ENCODE measurements at regions not wholly inside any gene's neighbourhood (a gene's known extent, or its start where the extent isn't known, plus 50 kb on each side); places are given as distances from the start of the nearest gene placed in this dataset.
"Not testable (repeated sequence)": the region's sequence is repeated elsewhere in the genome, so short reads cannot be mapped to it uniquely, and the experiment has no call there.

DNA sequence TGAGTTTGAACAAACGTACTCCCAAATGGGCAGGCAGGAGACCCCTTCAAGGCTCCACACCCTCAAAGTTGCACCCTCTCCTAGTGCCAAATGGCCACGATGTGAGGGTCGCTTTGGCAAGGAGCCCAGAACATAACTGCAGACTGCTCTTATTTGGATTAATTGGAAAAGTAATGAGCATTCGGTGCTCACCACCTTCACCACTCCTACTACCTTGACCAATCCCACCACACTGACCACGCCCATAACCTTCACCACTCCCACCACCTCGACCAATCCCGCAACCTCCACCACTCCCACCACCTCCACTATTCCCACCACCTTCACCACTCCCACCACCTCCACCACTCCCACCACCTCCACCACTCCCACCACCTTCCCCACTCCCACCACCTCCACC is 94.7 kb upstream of the PAX2 start:
- no peak overlapping the region for H3K18ac ChIP-seq (ENCODE audit: low read depth in 1 of 2, low read length in 2 of 2)
- H3K79me1 ChIP-seq (replicated peaks; ENCODE audit: low read length, poor library complexity, severe bottlenecking), result no peaks in the 10 kb centered on the region
- no peak overlapping the region for H2BK15ac ChIP-seq (ENCODE audit: low read depth, poor library complexity, severe bottlenecking)
- WGBS, result 95% methylated on average over 4 of the region's 7 CpGs
- H3K4me1 ChIP-seq (ENCODE audit: control insufficient read depth, insufficient read depth, low read depth, low read length), result peaks cover 15% of the 10 kb centered on the region
- no peaks in the 10 kb centered on the region for H3K9me3 ChIP-seq (ENCODE audit: control insufficient read depth, low read length)
- no peak overlapping the region for H3K23ac ChIP-seq (ENCODE audit: low read length in 2 of 2)
- H3K14ac ChIP-seq (ENCODE audit: low read length in 2 of 2), result no peak overlapping the region
- H2BK5ac ChIP-seq (ENCODE audit: low read depth, low read length, poor library complexity, severe bottlenecking), result no peak overlapping the region
- no peak overlapping the region for H3K4me3 ChIP-seq (ENCODE audit: insufficient read depth in 1 of 2, low read depth in 1 of 2, low read length in 2 of 2)
- no peak overlapping the region for H2BK120ac ChIP-seq (ENCODE audit: low read depth, low read length)
- H3K4ac ChIP-seq (ENCODE audit: low read depth in 1 of 2, low read length in 2 of 2), result no peak overlapping the region
- H2AK5ac ChIP-seq (ENCODE audit: low read length, severe bottlenecking), result no peak overlapping the region
- H3K36me3 ChIP-seq (ENCODE audit: control insufficient read depth in 1 of 2, insufficient read depth in 2 of 2, low read depth in 1 of 2, low read length in 2 of 2), result no peaks in the 10 kb centered on the region
- no peak overlapping the region for H4K91ac ChIP-seq (ENCODE audit: low read length)
- no peak overlapping the region for H2AFZ ChIP-seq (ENCODE audit: low read depth, low read length)
- H2BK12ac ChIP-seq (ENCODE audit: low read length in 2 of 2), result no peak overlapping the region
- H3K27me3 ChIP-seq (ENCODE audit: control insufficient read depth in 1 of 2, insufficient read depth in 1 of 2, low read length in 2 of 2), result peaks cover 55 to 67% of the 10 kb centered on the region in 2 experiments
- H4K8ac ChIP-seq (ENCODE audit: low read length), result no peak overlapping the region
- no peak overlapping the region for H3K27ac ChIP-seq (ENCODE audit: low read length, poor library complexity, severe bottlenecking)
- no peak overlapping the region for H3K4me2 ChIP-seq (ENCODE audit: low read length, poor library complexity, severe bottlenecking)
- no peak for DNase-seq
- H3K9ac ChIP-seq (ENCODE audit: low read length), result no peak overlapping the region

GRCh38 chr10:100651099-100651498 is 94.3 kb upstream of the PAX2 start:
- not testable (repeated sequence) for DNase-seq; H3K9ac ChIP-seq (ENCODE audit: low read length)
- 78% methylated on average over 3 of the region's 3 CpGs for WGBS

GRCh38 chr10:100651916-100652315 is 93.5 kb upstream of the PAX2 start:
- DNase-seq, result no peak
- no peak overlapping the region for H3K27ac ChIP-seq (ENCODE audit: low read length, poor library complexity, severe bottlenecking)
- WGBS, result 88% methylated on average over 3 of the region's 6 CpGs
- no peak overlapping the region for H3K4me2 ChIP-seq (ENCODE audit: low read length, poor library complexity, severe bottlenecking)
- H2BK15ac ChIP-seq (ENCODE audit: low read depth, poor library complexity, severe bottlenecking), result no peak overlapping the region
- H2BK120ac ChIP-seq (ENCODE audit: low read depth, low read length), result no peak overlapping the region
- H3K36me3 ChIP-seq (ENCODE audit: control insufficient read depth in 1 of 2, insufficient read depth in 2 of 2, low read depth in 1 of 2, low read length in 2 of 2), result no peaks in the 10 kb centered on the region
- no peak overlapping the region for H4K8ac ChIP-seq (ENCODE audit: low read length)
- H3K9me3 ChIP-seq (ENCODE audit: control insufficient read depth, low read length), result no peaks in the 10 kb centered on the region
- H4K91ac ChIP-seq (ENCODE audit: low read length), result no peak overlapping the region
- no peak overlapping the region for H3K4me3 ChIP-seq (ENCODE audit: insufficient read depth in 1 of 2, low read depth in 1 of 2, low read length in 2 of 2)
- H3K4ac ChIP-seq (ENCODE audit: low read depth in 1 of 2, low read length in 2 of 2), result no peak overlapping the region
- no peak overlapping the region for H3K9ac ChIP-seq (ENCODE audit: low read length)
- H3K4me1 ChIP-seq (ENCODE audit: control insufficient read depth, insufficient read depth, low read depth, low read length), result peaks cover 24% of the 10 kb centered on the region
- no peak overlapping the region for H3K14ac ChIP-seq (ENCODE audit: low read length in 2 of 2)
- no peak overlapping the region for H2BK12ac ChIP-seq (ENCODE audit: low read length in 2 of 2)
- peaks cover 53 to 64% of the 10 kb centered on the region in 2 experiments for H3K27me3 ChIP-seq (ENCODE audit: control insufficient read depth in 1 of 2, insufficient read depth in 1 of 2, low read length in 2 of 2)
- H2BK5ac ChIP-seq (ENCODE audit: low read depth, low read length, poor library complexity, severe bottlenecking), result no peak overlapping the region
- no peak overlapping the region for H2AFZ ChIP-seq (ENCODE audit: low read depth, low read length)
- H2AK5ac ChIP-seq (ENCODE audit: low read length, severe bottlenecking), result no peak overlapping the region
- H3K79me1 ChIP-seq (replicated peaks; ENCODE audit: low read length, poor library complexity, severe bottlenecking), result no peaks in the 10 kb centered on the region
- H3K23ac ChIP-seq (ENCODE audit: low read length in 2 of 2), result no peak overlapping the region
- H3K18ac ChIP-seq (ENCODE audit: low read depth in 1 of 2, low read length in 2 of 2), result no peak overlapping the region

More at GRCh38 chr10:100651099-100651498, 94.3 kb upstream of the PAX2 start:
- H3K79me1 ChIP-seq (replicated peaks; ENCODE audit: low read length, poor library complexity, severe bottlenecking); H4K91ac ChIP-seq (ENCODE audit: low read length); H3K4me3 ChIP-seq (ENCODE audit: insufficient read depth in 1 of 2, low read depth in 1 of 2, low read length in 2 of 2); H2BK15ac ChIP-seq (ENCODE audit: low read depth, poor library complexity, severe bottlenecking); H2BK12ac ChIP-seq (ENCODE audit: low read length in 2 of 2); H2BK120ac ChIP-seq (ENCODE audit: low read depth, low read length); H3K14ac ChIP-seq (ENCODE audit: low read length in 2 of 2); H3K27ac ChIP-seq (ENCODE audit: low read length, poor library complexity, severe bottlenecking); H3K36me3 ChIP-seq (ENCODE audit: control insufficient read depth in 1 of 2, insufficient read depth in 2 of 2, low read depth in 1 of 2, low read length in 2 of 2); H3K23ac ChIP-seq (ENCODE audit: low read length in 2 of 2); H3K9me3 ChIP-seq (ENCODE audit: control insufficient read depth, low read length); H3K4me2 ChIP-seq (ENCODE audit: low read length, poor library complexity, severe bottlenecking); H2AFZ ChIP-seq (ENCODE audit: low read depth, low read length); H4K8ac ChIP-seq (ENCODE audit: low read length); H2AK5ac ChIP-seq (ENCODE audit: low read length, severe bottlenecking); H3K18ac ChIP-seq (ENCODE audit: low read depth in 1 of 2, low read length in 2 of 2); H2BK5ac ChIP-seq (ENCODE audit: low read depth, low read length, poor library complexity, severe bottlenecking); H3K4ac ChIP-seq (ENCODE audit: low read depth in 1 of 2, low read length in 2 of 2): not testable (repeated sequence)
- Histone ChIP-seq H3K27me3 (ENCODE audit: control insufficient read depth in 1 of 2, insufficient read depth in 1 of 2, low read length in 2 of 2) (peaks cover 55 to 69% of the 10 kb centered on the region in 2 experiments), H3K4me1 (ENCODE audit: control insufficient read depth, insufficient read depth, low read depth, low read length) (peaks cover 19% of the 10 kb centered on the region)

- Histone ChIP-seq H4K8ac (ENCODE audit: low read length) (no peak overlapping the region), H4K91ac (ENCODE audit: low read length) (no peak overlapping the region), H3K36me3 (ENCODE audit: control insufficient read depth in 1 of 2, insufficient read depth in 2 of 2, low read depth in 1 of 2, low read length in 2 of 2) (no peaks in the 10 kb centered on the region), H3K27ac (ENCODE audit: low read length, poor library complexity, severe bottlenecking) (no peak overlapping the region), H2BK120ac (ENCODE audit: low read depth, low read length) (no peak overlapping the region), H2BK5ac (ENCODE audit: low read depth, low read length, poor library complexity, severe bottlenecking) (no peak overlapping the region), H3K14ac (ENCODE audit: low read length in 2 of 2) (no peak overlapping the region), H3K4me2 (ENCODE audit: low read length, poor library complexity, severe bottlenecking) (no peak overlapping the region), H3K27me3 (ENCODE audit: control insufficient read depth in 1 of 2, insufficient read depth in 1 of 2, low read length in 2 of 2) (peaks cover 56 to 67% of the 10 kb centered on the region in 2 experiments), H3K9ac (ENCODE audit: low read length) (no peak overlapping the region), H3K79me1 (replicated peaks; ENCODE audit: low read length, poor library complexity, severe bottlenecking) (no peaks in the 10 kb centered on the region), H2AK5ac (ENCODE audit: low read length, severe bottlenecking) (no peak overlapping the region), H2BK12ac (ENCODE audit: low read length in 2 of 2) (no peak overlapping the region), H3K9me3 (ENCODE audit: control insufficient read depth, low read length) (no peaks in the 10 kb centered on the region), H3K4me3 (ENCODE audit: insufficient read depth in 1 of 2, low read depth in 1 of 2, low read length in 2 of 2) (no peak overlapping the region), H2AFZ (ENCODE audit: low read depth, low read length) (no peak overlapping the region), H3K18ac (ENCODE audit: low read depth in 1 of 2, low read length in 2 of 2) (no peak overlapping the region), H2BK15ac (ENCODE audit: low read depth, poor library complexity, severe bottlenecking) (no peak overlapping the region), H3K4me1 (ENCODE audit: control insufficient read depth, insufficient read depth, low read depth, low read length) (peaks cover 24% of the 10 kb centered on the region), H3K23ac (ENCODE audit: low read length in 2 of 2) (no peak overlapping the region), H3K4ac (ENCODE audit: low read depth in 1 of 2, low read length in 2 of 2) (no peak overlapping the region)
- no peak for DNase-seq
- 67% methylated on average over 7 of the region's 7 CpGs for WGBS
Measured at GRCh38 chr10:100652406-100653135, 92.8 kb upstream of the PAX2 start.

All from mesenchymal stem cell (in vitro differentiated cells and primary cell).